ENCODE measurements at regions not wholly inside any gene's neighbourhood (a gene's known extent, or its start where the extent isn't known, plus 50 kb on each side); places are given as distances from the start of the nearest gene placed in this dataset.
"Not testable (repeated sequence)": the region's sequence is repeated elsewhere in the genome, so short reads cannot be mapped to it uniquely, and the experiment has no call there.

- not testable (repeated sequence) for H3K27ac ChIP-seq (ENCODE audit: low read depth in 1 of 2, low read length in 1 of 2); H3K4me1 ChIP-seq (ENCODE audit: control insufficient read depth in 2 of 2, insufficient read depth in 2 of 2, low read length in 2 of 2); H3K4me3 ChIP-seq (ENCODE audit: low read length in 2 of 2); H3K9me3 ChIP-seq (ENCODE audit: control insufficient read depth in 2 of 2, insufficient read depth in 1 of 2, low read length in 1 of 2); DNase-seq (ENCODE audit: low read depth in 6 of 9, low spot score in 9 of 9); H3K27me3 ChIP-seq (ENCODE audit: control insufficient read depth in 2 of 2, insufficient read depth in 1 of 2, low read length in 1 of 2); H3K36me3 ChIP-seq (ENCODE audit: control insufficient read depth in 2 of 2, insufficient read depth in 2 of 2, low read length in 1 of 2)
- WGBS: 100% methylated on average over 1 of the region's 1 CpG
Measured at GRCh38 chr5:135731034-135731433, 103.4 kb upstream of the SLC25A48 start.

GRCh38 chr5:135730161-135730560 is 104.3 kb upstream of the SLC25A48 start:
- H3K27ac ChIP-seq (ENCODE audit: low read depth in 1 of 2, low read length in 1 of 2); H3K36me3 ChIP-seq (ENCODE audit: control insufficient read depth in 2 of 2, insufficient read depth in 2 of 2, low read length in 1 of 2); H3K4me1 ChIP-seq (ENCODE audit: control insufficient read depth in 2 of 2, insufficient read depth in 2 of 2, low read length in 2 of 2); DNase-seq (ENCODE audit: low read depth in 6 of 9, low spot score in 9 of 9); H3K27me3 ChIP-seq (ENCODE audit: control insufficient read depth in 2 of 2, insufficient read depth in 1 of 2, low read length in 1 of 2); H3K4me3 ChIP-seq (ENCODE audit: low read length in 2 of 2); H3K9me3 ChIP-seq (ENCODE audit: control insufficient read depth in 2 of 2, insufficient read depth in 1 of 2, low read length in 1 of 2): not testable (repeated sequence)
- 98% methylated on average over 1 of the region's 1 CpG for WGBS

- Histone ChIP-seq H3K27me3 (ENCODE audit: control insufficient read depth in 2 of 2, insufficient read depth in 1 of 2, low read length in 1 of 2) (no peaks in the 10 kb centered on the region), H3K4me1 (ENCODE audit: control insufficient read depth in 2 of 2, insufficient read depth in 2 of 2, low read length in 2 of 2) (no peaks in the 10 kb centered on the region), H3K36me3 (ENCODE audit: control insufficient read depth in 2 of 2, insufficient read depth in 2 of 2, low read length in 1 of 2) (no peaks in the 10 kb centered on the region), H3K27ac (ENCODE audit: low read depth in 1 of 2, low read length in 1 of 2) (no peak overlapping the region), H3K4me3 (ENCODE audit: low read length in 2 of 2) (no peak overlapping the region), H3K9me3 (ENCODE audit: control insufficient read depth in 2 of 2, insufficient read depth in 1 of 2, low read length in 1 of 2) (no peaks in the 10 kb centered on the region)
- DNase-seq (ENCODE audit: low read depth in 6 of 9, low spot score in 9 of 9): no peak
- 77% methylated on average over 1 of the region's 1 CpG for WGBS
Measured at GRCh38 chr5:135729321-135729786, 105.1 kb upstream of the SLC25A48 start.

GRCh38 chr5:135724617-135725016 is 109.8 kb upstream of the SLC25A48 start:
- no peaks in the 10 kb centered on the region for H3K27me3 ChIP-seq (ENCODE audit: control insufficient read depth in 2 of 2, insufficient read depth in 1 of 2, low read length in 1 of 2)
- no peaks in the 10 kb centered on the region for H3K4me1 ChIP-seq (ENCODE audit: control insufficient read depth in 2 of 2, insufficient read depth in 2 of 2, low read length in 2 of 2)
- DNase-seq (ENCODE audit: low read depth in 6 of 9, low spot score in 9 of 9): no peak
- H3K27ac ChIP-seq (ENCODE audit: low read depth in 1 of 2, low read length in 1 of 2): no peak overlapping the region
- no peaks in the 10 kb centered on the region for H3K36me3 ChIP-seq (ENCODE audit: control insufficient read depth in 2 of 2, insufficient read depth in 2 of 2, low read length in 1 of 2)
- no peaks in the 10 kb centered on the region for H3K9me3 ChIP-seq (ENCODE audit: control insufficient read depth in 2 of 2, insufficient read depth in 1 of 2, low read length in 1 of 2)
- WGBS: 92% methylated on average over 2 of the region's 2 CpGs
- H3K4me3 ChIP-seq (ENCODE audit: low read length in 2 of 2): no peak overlapping the region

- 90% methylated on average over 2 of the region's 2 CpGs for WGBS
- H3K27me3 ChIP-seq (ENCODE audit: control insufficient read depth in 2 of 2, insufficient read depth in 1 of 2, low read length in 1 of 2): no peaks in the 10 kb centered on the region
- H3K27ac ChIP-seq (ENCODE audit: low read depth in 1 of 2, low read length in 1 of 2): no peak overlapping the region
- H3K36me3 ChIP-seq (ENCODE audit: control insufficient read depth in 2 of 2, insufficient read depth in 2 of 2, low read length in 1 of 2): no peaks in the 10 kb centered on the region
- no peak for DNase-seq (ENCODE audit: low read depth in 6 of 9, low spot score in 9 of 9)
- no peaks in the 10 kb centered on the region for H3K9me3 ChIP-seq (ENCODE audit: control insufficient read depth in 2 of 2, insufficient read depth in 1 of 2, low read length in 1 of 2)
- H3K4me3 ChIP-seq (ENCODE audit: low read length in 2 of 2): no peak overlapping the region
- H3K4me1 ChIP-seq (ENCODE audit: control insufficient read depth in 2 of 2, insufficient read depth in 2 of 2, low read length in 2 of 2): no peaks in the 10 kb centered on the region
Measured at GRCh38 chr5:135723491-135723890, 111.0 kb upstream of the SLC25A48 start.

- WGBS: 100% methylated on average over 1 of the region's 1 CpG
Measured at GRCh38 chr5:135721548-135722090, 112.8 kb upstream of the SLC25A48 start.

GRCh38 chr5:135720191-135720590 is 114.3 kb upstream of the SLC25A48 start:
- Histone ChIP-seq H3K36me3 (ENCODE audit: control insufficient read depth in 2 of 2, insufficient read depth in 2 of 2, low read length in 1 of 2) (no peaks in the 10 kb centered on the region), H3K27ac (ENCODE audit: low read depth in 1 of 2, low read length in 1 of 2) (no peak overlapping the region), H3K4me1 (ENCODE audit: control insufficient read depth in 2 of 2, insufficient read depth in 2 of 2, low read length in 2 of 2) (no peaks in the 10 kb centered on the region), H3K9me3 (ENCODE audit: control insufficient read depth in 2 of 2, insufficient read depth in 1 of 2, low read length in 1 of 2) (no peaks in the 10 kb centered on the region), H3K27me3 (ENCODE audit: control insufficient read depth in 2 of 2, insufficient read depth in 1 of 2, low read length in 1 of 2) (no peaks in the 10 kb centered on the region), H3K4me3 (ENCODE audit: low read length in 2 of 2) (no peak overlapping the region)
- WGBS: 91% methylated on average over 2 of the region's 2 CpGs
- no peak for DNase-seq (ENCODE audit: low read depth in 6 of 9, low spot score in 9 of 9)

More at GRCh38 chr5:135721548-135722090, 112.8 kb upstream of the SLC25A48 start:
- no peak for DNase-seq (ENCODE audit: low read depth in 6 of 9, low spot score in 9 of 9)
- Histone ChIP-seq H3K36me3 (ENCODE audit: control insufficient read depth in 2 of 2, insufficient read depth in 2 of 2, low read length in 1 of 2) (no peaks in the 10 kb centered on the region), H3K27ac (ENCODE audit: low read depth in 1 of 2, low read length in 1 of 2) (no peak overlapping the region), H3K4me1 (ENCODE audit: control insufficient read depth in 2 of 2, insufficient read depth in 2 of 2, low read length in 2 of 2) (no peaks in the 10 kb centered on the region), H3K4me3 (ENCODE audit: low read length in 2 of 2) (no peak overlapping the region), H3K27me3 (ENCODE audit: control insufficient read depth in 2 of 2, insufficient read depth in 1 of 2, low read length in 1 of 2) (no peaks in the 10 kb centered on the region), H3K9me3 (ENCODE audit: control insufficient read depth in 2 of 2, insufficient read depth in 1 of 2, low read length in 1 of 2) (no peaks in the 10 kb centered on the region)

- H3K36me3 ChIP-seq (ENCODE audit: control insufficient read depth in 2 of 2, insufficient read depth in 2 of 2, low read length in 1 of 2): no peaks in the 10 kb centered on the region
- DNase-seq (ENCODE audit: low read depth in 6 of 9, low spot score in 9 of 9): no peak
- 94% methylated on average over 4 of the region's 4 CpGs for WGBS
- H3K4me1 ChIP-seq (ENCODE audit: control insufficient read depth in 2 of 2, insufficient read depth in 2 of 2, low read length in 2 of 2): no peaks in the 10 kb centered on the region
- H3K27me3 ChIP-seq (ENCODE audit: control insufficient read depth in 2 of 2, insufficient read depth in 1 of 2, low read length in 1 of 2): no peaks in the 10 kb centered on the region
- no peak overlapping the region for H3K27ac ChIP-seq (ENCODE audit: low read depth in 1 of 2, low read length in 1 of 2)
- no peak overlapping the region for H3K4me3 ChIP-seq (ENCODE audit: low read length in 2 of 2)
- H3K9me3 ChIP-seq (ENCODE audit: control insufficient read depth in 2 of 2, insufficient read depth in 1 of 2, low read length in 1 of 2): no peaks in the 10 kb centered on the region
Measured at GRCh38 chr5:135719428-135720063, 114.9 kb upstream of the SLC25A48 start.

- Histone ChIP-seq H3K27me3 (ENCODE audit: control insufficient read depth in 2 of 2, insufficient read depth in 1 of 2, low read length in 1 of 2) (no peaks in the 10 kb centered on the region), H3K36me3 (ENCODE audit: control insufficient read depth in 2 of 2, insufficient read depth in 2 of 2, low read length in 1 of 2) (no peaks in the 10 kb centered on the region), H3K4me3 (ENCODE audit: low read length in 2 of 2) (no peak overlapping the region), H3K4me1 (ENCODE audit: control insufficient read depth in 2 of 2, insufficient read depth in 2 of 2, low read length in 2 of 2) (no peaks in the 10 kb centered on the region), H3K9me3 (ENCODE audit: control insufficient read depth in 2 of 2, insufficient read depth in 1 of 2, low read length in 1 of 2) (no peaks in the 10 kb centered on the region), H3K27ac (ENCODE audit: low read depth in 1 of 2, low read length in 1 of 2) (no peak overlapping the region)
- 89% methylated on average over 1 of the region's 1 CpG for WGBS
- DNase-seq (ENCODE audit: low read depth in 6 of 9, low spot score in 9 of 9): no peak
Measured at GRCh38 chr5:135718651-135719050, 115.8 kb upstream of the SLC25A48 start.
